ENCODE measurements at regions not wholly inside any gene's neighbourhood (a gene's known extent, or its start where the extent isn't known, plus 50 kb on each side); places are given as distances from the start of the nearest gene placed in this dataset.
"Not testable (repeated sequence)": the region's sequence is repeated elsewhere in the genome, so short reads cannot be mapped to it uniquely, and the experiment has no call there.

- DNase-seq, result no peak
Observed at GRCh38 chr7:4319280-4319679, 362.8 kb upstream of the FOXK1 start.

- DNase-seq, result no peak
Observed at GRCh38 chr7:4325732-4326131, 356.4 kb upstream of the FOXK1 start.

- no peak for DNase-seq
Observed at GRCh38 chr7:4331711-4332110, 350.4 kb upstream of the FOXK1 start.

- DNase-seq, result no peak
Observed at GRCh38 chr7:4338556-4338955, 343.5 kb upstream of the FOXK1 start.

GRCh38 chr7:4343272-4344247 lies 338.5 kb upstream of the FOXK1 start:
- no peak for DNase-seq

GRCh38 chr7:4345004-4345403 lies 337.1 kb upstream of the FOXK1 start:
- DNase-seq, result no peak

- DNase-seq, result no peak
Observed at GRCh38 chr7:4352069-4352468, 330.0 kb upstream of the FOXK1 start.

GRCh38 chr7:4361774-4362173 lies 320.3 kb upstream of the FOXK1 start:
- DNase-seq, result no peak

- DNase-seq, result no peak
Observed at GRCh38 chr7:4383584-4383983, 298.5 kb upstream of the FOXK1 start.

GRCh38 chr7:4386190-4386589 lies 295.9 kb upstream of the FOXK1 start:
- DNase-seq, result no peak

GRCh38 chr7:4391103-4391502 lies 291.0 kb upstream of the FOXK1 start:
- DNase-seq, result not testable (repeated sequence)

GRCh38 chr7:4394736-4395135 lies 287.4 kb upstream of the FOXK1 start:
- no peak for DNase-seq

- DNase-seq, result no peak
Observed at GRCh38 chr7:4399121-4399520, 283.0 kb upstream of the FOXK1 start.

GRCh38 chr7:4399596-4399995 lies 282.5 kb upstream of the FOXK1 start:
- no peak for DNase-seq

- no peak for DNase-seq
Observed at GRCh38 chr7:4406288-4407058, 275.6 kb upstream of the FOXK1 start.

- no peak for DNase-seq
Observed at GRCh38 chr7:4409946-4410345, 272.1 kb upstream of the FOXK1 start.

GRCh38 chr7:4416396-4417056 lies 265.6 kb upstream of the FOXK1 start:
- no peak for DNase-seq

GRCh38 chr7:4428526-4428925 lies 253.6 kb upstream of the FOXK1 start:
- DNase-seq, result no peak

- no peak for DNase-seq
Observed at GRCh38 chr7:4430227-4430626, 251.9 kb upstream of the FOXK1 start.

- DNase-seq, result no peak
Observed at GRCh38 chr7:4434306-4434705, 247.8 kb upstream of the FOXK1 start.

- DNase-seq, result no peak
Observed at GRCh38 chr7:4436361-4436895, 245.7 kb upstream of the FOXK1 start.

- no peak for DNase-seq
Observed at GRCh38 chr7:4436936-4437335, 245.2 kb upstream of the FOXK1 start.

- no peak for DNase-seq
Observed at GRCh38 chr7:4437916-4438315, 244.2 kb upstream of the FOXK1 start.

Data from stimulated activated naive CD4-positive, alpha-beta T cell treated with Interleukin-2 at 50 U/mL for 16 hours (primary cell).